ENCODE measurements at regions not wholly inside any gene's neighbourhood (a gene's known extent, or its start where the extent isn't known, plus 50 kb on each side); places are given as distances from the start of the nearest gene placed in this dataset.
A peak's percentile ranks its signal among the peaks of the same experiment; 100 is the strongest.

- no peak overlapping the region for H3K4me3 Mint-ChIP-seq
- H3K4me1 Mint-ChIP-seq: no peaks in the 10 kb centered on the region
- no peaks in the 10 kb centered on the region for H3K9me3 Mint-ChIP-seq
- H3K36me3 Mint-ChIP-seq: no peaks in the 10 kb centered on the region
- no peak overlapping the region for H3K27ac Mint-ChIP-seq
- no peak for ATAC-seq
- no peaks in the 10 kb centered on the region for H3K27me3 Mint-ChIP-seq
Measured at GRCh38 chr13:103957939-103958338, 891.7 kb upstream of the SLC10A2 start.

- Mint-ChIP-seq H3K4me3 (no peak overlapping the region), H3K9me3 (no peaks in the 10 kb centered on the region), H3K27ac (no peak overlapping the region), H3K4me1 (no peaks in the 10 kb centered on the region), H3K27me3 (no peaks in the 10 kb centered on the region), H3K36me3 (no peaks in the 10 kb centered on the region)
- no peak for ATAC-seq
Measured at GRCh38 chr13:103953859-103954258, 887.6 kb upstream of the SLC10A2 start.

DNA sequence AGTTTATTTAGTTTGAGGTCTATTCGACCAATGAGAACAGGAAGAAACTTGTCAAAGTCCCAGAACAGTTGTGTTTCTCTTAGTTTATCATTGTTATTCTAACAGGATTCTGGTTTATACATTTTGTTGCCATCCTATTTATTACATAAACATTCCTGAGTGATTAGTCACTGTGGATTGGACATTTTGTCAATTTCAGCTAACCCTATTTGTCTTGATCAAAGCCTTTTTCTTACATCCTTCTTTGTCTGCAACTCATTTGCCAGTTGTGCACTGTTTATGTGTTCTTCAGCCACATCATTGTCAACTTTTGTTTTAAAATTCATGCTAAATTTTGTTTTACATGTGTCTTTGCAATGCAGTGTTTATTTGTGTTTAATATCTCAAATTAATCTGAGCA, 886.0 kb upstream of the SLC10A2 start:
- H3K4me3 Mint-ChIP-seq: no peak overlapping the region
- no peaks in the 10 kb centered on the region for H3K4me1 Mint-ChIP-seq
- no peak overlapping the region for H3K27ac Mint-ChIP-seq
- no peak for ATAC-seq
- no peaks in the 10 kb centered on the region for H3K36me3 Mint-ChIP-seq
- no peaks in the 10 kb centered on the region for H3K27me3 Mint-ChIP-seq
- H3K9me3 Mint-ChIP-seq: no peaks in the 10 kb centered on the region

DNA sequence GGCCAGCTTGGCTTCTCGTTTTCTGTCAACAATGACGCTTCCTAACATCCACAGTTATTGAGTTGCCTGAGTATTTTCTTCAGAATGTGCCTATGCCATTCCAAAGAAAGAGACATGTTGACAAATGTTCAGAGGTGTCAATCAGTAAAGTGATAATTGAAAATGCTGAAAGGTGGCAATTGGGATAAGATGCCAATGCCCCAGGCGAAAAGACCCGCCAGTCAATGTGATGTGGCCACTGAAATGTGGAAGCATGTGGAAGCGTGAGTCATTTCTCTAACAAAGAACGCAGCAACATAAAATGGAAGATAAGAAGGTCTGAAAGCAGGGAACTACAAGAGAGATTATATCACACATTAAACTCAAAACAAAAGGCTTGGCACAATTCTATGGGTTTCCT, 882.2 kb upstream of the SLC10A2 start:
- no peak overlapping the region for H3K4me3 Mint-ChIP-seq

GRCh38 chr13:103945836-103946235, 879.6 kb upstream of the SLC10A2 start:
- Mint-ChIP-seq H3K27me3 (no peaks in the 10 kb centered on the region), H3K4me1 (no peaks in the 10 kb centered on the region), H3K27ac (no peak overlapping the region), H3K4me3 (no peak overlapping the region), H3K9me3 (no peaks in the 10 kb centered on the region), H3K36me3 (no peaks in the 10 kb centered on the region)
- ATAC-seq: no peak

More for the DNA sequence above, 882.2 kb upstream of the SLC10A2 start:
- Mint-ChIP-seq H3K27me3 (no peaks in the 10 kb centered on the region), H3K9me3 (no peaks in the 10 kb centered on the region), H3K36me3 (no peaks in the 10 kb centered on the region), H3K27ac (no peak overlapping the region), H3K4me1 (no peaks in the 10 kb centered on the region)
- ATAC-seq: no peak

GRCh38 chr13:103941506-103942140, 875.4 kb upstream of the SLC10A2 start:
- Mint-ChIP-seq H3K4me3 (no peak overlapping the region), H3K27ac (no peak overlapping the region)

DNA sequence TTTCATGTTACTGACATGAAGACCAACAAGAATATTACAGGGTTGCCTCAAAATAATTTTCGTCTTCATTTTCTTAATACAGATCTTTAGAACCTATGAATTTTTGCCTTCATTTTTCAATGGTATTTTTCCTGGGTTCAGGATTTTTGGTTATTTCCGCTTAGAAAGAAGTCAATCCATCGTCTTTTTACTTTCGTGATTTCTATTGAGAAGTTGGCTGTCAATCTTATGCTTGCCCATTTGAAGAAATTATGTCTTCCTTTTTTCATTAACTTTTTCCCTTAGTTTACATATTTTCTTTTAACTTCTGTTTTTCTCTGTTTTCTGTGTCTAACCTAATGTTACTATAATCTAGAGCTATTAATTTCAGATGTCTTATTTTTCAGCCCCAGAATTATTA, 868.9 kb upstream of the SLC10A2 start:
- Mint-ChIP-seq H3K4me1 (no peaks in the 10 kb centered on the region), H3K36me3 (no peaks in the 10 kb centered on the region), H3K27me3 (no peaks in the 10 kb centered on the region), H3K9me3 (peaks cover 3% of the 10 kb centered on the region), H3K27ac (no peak overlapping the region), H3K4me3 (no peak overlapping the region)
- no peak for ATAC-seq

More at GRCh38 chr13:103941506-103942140, 875.4 kb upstream of the SLC10A2 start:
- Mint-ChIP-seq H3K36me3 (no peaks in the 10 kb centered on the region), H3K9me3 (peaks cover 3% of the 10 kb centered on the region), H3K4me1 (no peaks in the 10 kb centered on the region), H3K27me3 (no peaks in the 10 kb centered on the region)
- no peak for ATAC-seq

- H3K9me3 Mint-ChIP-seq: peaks cover 2% of the 10 kb centered on the region
- no peaks in the 10 kb centered on the region for H3K4me1 Mint-ChIP-seq
- no peaks in the 10 kb centered on the region for H3K27me3 Mint-ChIP-seq
- H3K27ac Mint-ChIP-seq: no peak overlapping the region
- H3K36me3 Mint-ChIP-seq: no peaks in the 10 kb centered on the region
- no peak overlapping the region for H3K4me3 Mint-ChIP-seq
- no peak for ATAC-seq
Measured at GRCh38 chr13:103931885-103932284, 865.7 kb upstream of the SLC10A2 start.

DNA sequence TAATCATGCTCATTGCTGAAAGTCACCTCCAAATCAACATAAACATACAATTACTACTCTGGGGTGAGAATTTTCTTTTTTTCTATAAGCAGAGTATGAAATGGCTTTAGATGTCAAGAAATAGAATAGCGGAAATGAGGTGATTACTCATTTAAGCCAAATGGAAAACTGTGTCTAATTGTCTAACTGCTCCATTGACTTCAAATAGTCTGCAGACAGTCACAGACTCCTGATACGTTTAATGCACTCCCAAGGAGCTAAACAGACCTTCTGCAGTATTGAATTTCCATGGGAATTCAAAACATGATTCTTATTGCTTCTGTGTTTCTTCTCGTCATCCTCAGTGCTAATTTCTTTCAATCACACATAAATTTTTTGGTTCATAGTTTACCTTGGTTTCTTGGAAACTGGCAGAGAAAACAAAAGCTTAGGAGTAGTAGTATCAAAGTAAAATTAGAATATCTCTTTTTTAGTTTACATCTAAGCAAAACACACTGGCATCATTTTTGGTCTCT, 865.2 kb upstream of the SLC10A2 start:
- Mint-ChIP-seq H3K27me3 (no peaks in the 10 kb centered on the region), H3K36me3 (no peaks in the 10 kb centered on the region), H3K27ac (no peak overlapping the region), H3K4me3 (no peak overlapping the region), H3K9me3 (peaks cover 2% of the 10 kb centered on the region), H3K4me1 (no peaks in the 10 kb centered on the region)
- no peak for ATAC-seq

- Mint-ChIP-seq H3K27me3 (no peaks in the 10 kb centered on the region), H3K27ac (no peak overlapping the region), H3K36me3 (no peaks in the 10 kb centered on the region), H3K9me3 (peaks cover 2% of the 10 kb centered on the region), H3K4me3 (no peak overlapping the region), H3K4me1 (no peaks in the 10 kb centered on the region)
- no peak for ATAC-seq
Measured at GRCh38 chr13:103926118-103926517, 859.9 kb upstream of the SLC10A2 start.

- H3K27me3 Mint-ChIP-seq: no peaks in the 10 kb centered on the region
- H3K36me3 Mint-ChIP-seq: no peaks in the 10 kb centered on the region
- no peaks in the 10 kb centered on the region for H3K9me3 Mint-ChIP-seq
- no peak overlapping the region for H3K4me3 Mint-ChIP-seq
- no peak overlapping the region for H3K27ac Mint-ChIP-seq
- no peaks in the 10 kb centered on the region for H3K4me1 Mint-ChIP-seq
- ATAC-seq: no peak
Measured at GRCh38 chr13:103908911-103909310, 842.7 kb upstream of the SLC10A2 start.

- no peak overlapping the region for H3K27ac Mint-ChIP-seq
- H3K27me3 Mint-ChIP-seq: no peaks in the 10 kb centered on the region
- ATAC-seq: no peak
- H3K4me3 Mint-ChIP-seq: no peak overlapping the region
- H3K4me1 Mint-ChIP-seq: no peaks in the 10 kb centered on the region
- no peaks in the 10 kb centered on the region for H3K36me3 Mint-ChIP-seq
- no peaks in the 10 kb centered on the region for H3K9me3 Mint-ChIP-seq
Measured at GRCh38 chr13:103908274-103908673, 842.1 kb upstream of the SLC10A2 start.

DNA sequence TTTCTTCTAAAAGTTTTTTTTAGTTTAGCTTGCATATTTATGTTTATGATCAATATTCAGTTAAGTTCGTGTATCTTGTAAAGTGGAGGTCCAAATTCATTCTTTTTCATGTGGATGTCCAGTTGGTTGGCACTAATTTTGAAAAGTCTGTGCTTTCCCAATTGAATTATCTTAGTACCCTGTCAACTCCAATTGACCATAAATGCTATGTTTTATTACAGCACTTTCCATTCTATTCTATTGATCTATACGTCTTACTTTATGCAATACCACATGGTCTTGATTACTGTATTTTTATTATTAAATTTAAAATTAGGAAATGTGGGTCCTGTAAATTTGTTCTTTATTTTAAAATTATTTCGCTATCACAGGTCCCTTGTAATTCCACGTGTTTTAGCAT, 837.6 kb upstream of the SLC10A2 start:
- Mint-ChIP-seq H3K4me1 (no peaks in the 10 kb centered on the region), H3K9me3 (no peaks in the 10 kb centered on the region), H3K27ac (no peak overlapping the region), H3K4me3 (no peak overlapping the region), H3K27me3 (no peaks in the 10 kb centered on the region), H3K36me3 (no peaks in the 10 kb centered on the region)
- ATAC-seq: no peak

DNA sequence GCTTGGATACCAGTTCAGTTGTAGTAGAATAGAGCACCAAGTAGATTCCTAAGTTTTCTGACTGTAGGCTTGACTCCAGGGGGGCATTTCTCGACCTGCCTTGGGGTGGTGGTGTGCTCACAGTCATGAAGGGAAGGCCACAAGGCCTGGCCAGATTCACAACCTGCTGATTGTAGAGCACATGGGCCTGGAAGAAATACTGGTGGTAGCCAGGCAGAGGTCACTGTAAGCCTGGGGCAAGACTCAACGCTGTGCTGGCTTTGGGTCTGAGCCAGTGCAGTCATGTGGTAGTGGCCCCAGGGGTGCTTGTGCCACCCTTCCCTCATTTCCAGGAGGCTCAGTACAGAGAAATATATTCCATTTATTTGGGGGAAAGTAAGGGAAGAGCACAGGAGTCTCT, 832.3 kb upstream of the SLC10A2 start:
- ATAC-seq: peak; percentile 47
- Mint-ChIP-seq H3K36me3 (no peaks in the 10 kb centered on the region), H3K4me1 (no peaks in the 10 kb centered on the region), H3K9me3 (no peaks in the 10 kb centered on the region), H3K27me3 (no peaks in the 10 kb centered on the region), H3K27ac (no peak overlapping the region), H3K4me3 (no peak overlapping the region)

DNA sequence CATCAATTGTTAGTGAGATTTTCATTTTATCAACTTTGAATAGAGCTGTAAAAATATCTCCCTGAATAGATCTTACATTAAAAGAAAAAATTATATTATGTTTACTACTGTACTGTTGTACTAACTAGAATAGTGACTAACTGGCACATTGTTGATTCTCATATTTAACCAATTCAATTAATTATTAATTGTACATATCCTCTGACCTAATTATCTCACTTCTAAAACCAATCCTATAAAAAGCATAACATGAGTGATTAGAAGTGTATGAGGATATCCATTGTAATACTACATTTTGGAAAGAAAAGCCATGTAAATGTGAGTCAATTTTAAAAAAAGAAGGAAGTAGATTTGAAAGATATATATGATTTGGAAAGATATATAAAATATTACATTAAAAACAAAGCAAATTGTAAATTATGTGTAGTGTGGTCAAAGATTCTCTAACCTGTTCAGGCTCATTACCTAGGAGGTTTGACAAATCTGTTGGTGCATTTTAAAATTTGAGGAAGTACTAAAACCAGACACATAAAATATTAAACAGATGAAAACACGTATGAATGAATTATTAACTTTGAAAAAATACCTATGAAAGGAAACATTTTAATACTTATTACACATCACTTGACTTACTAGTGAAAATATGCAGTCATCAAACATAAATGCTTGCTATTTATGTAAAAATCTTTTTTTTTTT, 829.8 kb upstream of the SLC10A2 start:
- Mint-ChIP-seq H3K4me3 (no peak overlapping the region), H3K36me3 (no peaks in the 10 kb centered on the region), H3K9me3 (no peaks in the 10 kb centered on the region), H3K4me1 (no peaks in the 10 kb centered on the region), H3K27me3 (no peaks in the 10 kb centered on the region), H3K27ac (no peak overlapping the region)
- ATAC-seq: no peak

DNA sequence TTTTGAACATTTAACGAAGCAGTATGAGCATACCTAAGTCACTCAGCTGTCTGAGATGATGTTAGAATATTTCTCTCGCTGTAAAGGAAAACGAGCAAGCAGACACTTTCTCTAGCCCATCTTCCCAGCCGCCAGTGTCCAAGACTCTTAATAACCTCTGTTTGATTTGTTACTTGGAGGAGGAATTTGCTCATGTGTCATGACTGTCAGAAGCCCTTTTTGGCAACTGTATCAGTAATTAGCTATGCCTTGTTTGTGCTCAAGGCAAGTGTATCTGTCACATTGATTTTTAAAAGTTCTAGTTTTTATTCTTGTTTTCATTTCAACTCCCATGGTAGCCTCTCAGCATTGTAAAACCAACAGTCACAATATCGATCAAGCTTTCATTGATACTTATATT, 828.4 kb upstream of the SLC10A2 start:
- H3K4me3 Mint-ChIP-seq: no peak overlapping the region
- no peaks in the 10 kb centered on the region for H3K36me3 Mint-ChIP-seq
- no peaks in the 10 kb centered on the region for H3K4me1 Mint-ChIP-seq
- no peaks in the 10 kb centered on the region for H3K9me3 Mint-ChIP-seq
- no peak for ATAC-seq
- H3K27ac Mint-ChIP-seq: no peak overlapping the region
- no peaks in the 10 kb centered on the region for H3K27me3 Mint-ChIP-seq
